GM20000 (cell line): ENCODE measurements at regions not wholly inside any gene's neighbourhood (a gene's known extent, or its start where the extent isn't known, plus 50 kb on each side); places are given as distances from the start of the nearest gene placed in this dataset.

Experiments
- DNase-seq: peaks from one replicate; pipeline ENCODE4 v3.0.0; 2012; ENCODE audit warnings: low spot score
- CTCF ChIP-seq: IDR thresholded peaks from 2 replicates; pipeline ENCODE4 v1.5.1; 2012; ENCODE audit warnings: mild to moderate bottlenecking, control low read depth; ENCODE audit errors: extremely low read depth, missing control alignments

- no peak for TF ChIP-seq CTCF
- no peak for DNase-seq
Observed at GRCh38 chr9:7266911-7267595, 509.3 kb downstream of the KDM4C start.

GRCh38 chr9:7265181-7265580 lies 507.4 kb downstream of the KDM4C start:
- no peak for DNase-seq
- no peak for TF ChIP-seq CTCF

- no peak for DNase-seq
- TF ChIP-seq CTCF: no peak
Observed at GRCh38 chr9:7259544-7260241, 501.9 kb downstream of the KDM4C start.

DNA sequence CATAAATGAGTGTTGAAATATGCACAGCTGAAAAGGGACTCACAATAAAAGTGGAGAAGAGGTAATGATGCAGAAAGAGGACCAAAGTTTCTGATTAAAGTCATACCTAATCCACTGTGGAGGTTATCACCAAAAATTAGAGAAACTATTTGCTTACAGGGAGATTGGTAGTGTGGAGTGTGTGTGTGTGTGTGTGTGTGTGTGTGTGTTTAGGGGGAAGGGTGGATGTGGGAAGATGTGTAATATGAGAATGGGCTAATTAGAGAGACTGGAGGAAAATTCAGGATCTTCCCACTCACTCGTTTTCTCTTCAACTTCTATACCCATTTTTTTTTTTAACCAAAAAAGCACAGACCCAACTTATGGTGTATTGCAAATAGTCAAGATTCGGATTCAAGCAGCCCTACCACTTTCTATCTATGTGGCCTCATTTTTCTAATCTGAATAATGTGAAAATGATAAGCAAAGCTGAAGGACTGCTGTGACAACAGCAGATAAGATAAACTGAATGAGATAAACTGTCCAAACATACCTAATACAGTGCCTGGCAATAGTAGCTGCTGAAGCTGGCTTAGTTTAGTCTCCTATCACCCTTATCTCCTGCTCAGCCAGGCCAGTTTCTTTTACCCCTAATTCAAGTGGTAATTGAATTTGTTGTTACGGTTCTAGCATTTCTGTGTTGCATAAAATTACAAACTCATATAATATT lies 501.1 kb downstream of the KDM4C start:
- no peak for DNase-seq

GRCh38 chr9:7246917-7247522 lies 489.2 kb downstream of the KDM4C start:
- no peak for TF ChIP-seq CTCF

More for the DNA sequence above, 501.1 kb downstream of the KDM4C start:
- TF ChIP-seq CTCF: no peak

DNA sequence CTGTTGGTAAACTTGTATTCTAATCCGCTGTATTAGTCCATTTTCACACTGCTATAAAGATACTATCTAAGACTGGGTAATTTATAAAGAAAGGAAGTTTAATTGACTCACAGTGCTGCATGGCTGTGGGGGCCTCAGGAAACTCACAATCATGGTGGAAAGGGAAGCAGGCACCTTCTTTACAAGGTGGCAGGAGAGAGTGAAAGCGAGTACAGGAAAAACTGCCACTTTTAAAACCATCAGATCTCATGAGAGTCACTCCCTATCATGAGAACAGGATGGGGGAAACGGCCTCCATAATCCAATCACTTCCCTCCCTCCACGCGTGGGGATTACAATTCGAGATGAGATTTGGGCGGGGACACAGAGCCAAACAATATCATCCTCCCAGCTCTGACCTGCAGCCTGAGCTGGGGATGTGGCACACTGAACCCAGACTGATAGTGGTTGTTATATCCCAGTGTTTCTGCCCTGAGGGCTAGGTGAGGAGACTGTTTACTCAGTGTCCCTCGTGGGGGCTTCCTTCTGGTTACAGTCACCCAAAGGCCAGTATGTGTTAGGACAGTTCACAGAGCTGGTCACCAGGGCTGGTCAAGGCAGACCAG lies 488.3 kb downstream of the KDM4C start:
- TF ChIP-seq CTCF: no peak
- no peak for DNase-seq

More at GRCh38 chr9:7246917-7247522, 489.2 kb downstream of the KDM4C start:
- DNase-seq: no peak
